Body of pancreas (tissue), 4 donors: ENCODE measurements at regions not wholly inside any gene's neighbourhood (a gene's known extent, or its start where the extent isn't known, plus 50 kb on each side); places are given as distances from the start of the nearest gene placed in this dataset.

Source experiments
- CTCF ChIP-seq, 7 experiments: fragments of 450-650 bp in 4 of 7; fragments of 200-600 bp in 3 of 7; sonication (generic) in 3 of 7; IDR thresholded peaks; one replicate each; pipeline ENCODE4 v1.5.1; 2016 to 2019; ENCODE audit warnings: antibody characterized with exemption in 7 of 7
- POLR2A ChIP-seq, 3 donors: fragments of 450-650 bp; IDR thresholded peaks; one replicate each; pipeline ENCODE4 v1.6.1; 2016; ENCODE audit warnings: antibody characterized with exemption in 3 of 3, mild to moderate bottlenecking in 2 of 3

GRCh38 chr2:140154706-140155105, 1374.5 kb upstream of the NXPH2 start:
- no peak for TF ChIP-seq POLR2A (IDR thresholded peaks at IDR 0.05)
- no peak for TF ChIP-seq CTCF (IDR thresholded peaks at IDR 0.05)
